Renal cortical epithelial cell (primary cell): ENCODE measurements at regions not wholly inside any gene's neighbourhood (a gene's known extent, or its start where the extent isn't known, plus 50 kb on each side); places are given as distances from the start of the nearest gene placed in this dataset.
A peak's percentile ranks its signal among the peaks of the same experiment; 100 is the strongest.
"Not testable (repeated sequence)": the region's sequence is repeated elsewhere in the genome, so short reads cannot be mapped to it uniquely, and the experiment has no call there.

Source experiments
- DNase-seq: peaks from one replicate; pipeline ENCODE4 v3.0.0-alpha.2; 2011; ENCODE audit warnings: low read depth

DNA sequence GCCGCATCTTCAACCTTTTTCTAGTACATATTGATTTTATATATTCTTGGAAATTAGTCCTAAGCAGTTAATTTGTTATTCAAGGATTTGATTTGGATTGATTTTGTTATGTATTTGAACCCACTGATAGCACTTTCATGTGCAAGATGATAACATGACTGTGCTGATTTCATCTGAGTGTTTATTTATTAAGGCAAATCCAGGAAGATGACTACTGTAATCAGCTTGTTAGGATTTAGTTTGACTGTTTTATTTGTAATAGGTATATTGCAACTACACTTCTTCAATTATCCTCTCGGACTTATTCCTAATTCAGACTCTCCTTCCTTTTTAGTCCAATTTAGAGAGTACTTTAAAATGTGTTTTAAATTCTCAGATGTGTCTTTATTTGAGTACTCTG is 75.1 kb upstream of the PRKG1 start:
- no peak for DNase-seq

- DNase-seq, result no peak
Observed at GRCh38 chr10:51000164-51000563, 74.1 kb upstream of the PRKG1 start.

- DNase-seq, result no peak
Observed at GRCh38 chr10:51000976-51001375, 73.3 kb upstream of the PRKG1 start.

DNA sequence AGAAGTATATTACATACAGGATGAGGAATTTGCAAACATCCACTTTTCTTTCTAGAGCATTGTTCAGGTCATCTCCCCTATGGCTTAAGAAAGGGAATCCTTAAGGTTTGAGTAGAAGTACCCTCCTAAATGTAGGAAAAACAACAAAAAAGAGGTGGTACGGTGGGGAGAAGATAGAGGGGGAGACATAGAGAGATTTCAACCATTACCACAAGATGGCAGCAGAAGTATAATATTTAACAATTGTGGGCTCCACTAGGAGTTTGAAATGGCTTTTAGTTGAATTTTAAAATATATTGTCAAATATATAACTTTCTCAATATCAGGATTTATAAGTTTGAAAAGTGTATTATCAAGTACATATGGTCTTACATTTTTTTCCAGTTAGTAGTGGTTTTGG is 72.7 kb upstream of the PRKG1 start:
- peak; percentile 6 for DNase-seq

DNA sequence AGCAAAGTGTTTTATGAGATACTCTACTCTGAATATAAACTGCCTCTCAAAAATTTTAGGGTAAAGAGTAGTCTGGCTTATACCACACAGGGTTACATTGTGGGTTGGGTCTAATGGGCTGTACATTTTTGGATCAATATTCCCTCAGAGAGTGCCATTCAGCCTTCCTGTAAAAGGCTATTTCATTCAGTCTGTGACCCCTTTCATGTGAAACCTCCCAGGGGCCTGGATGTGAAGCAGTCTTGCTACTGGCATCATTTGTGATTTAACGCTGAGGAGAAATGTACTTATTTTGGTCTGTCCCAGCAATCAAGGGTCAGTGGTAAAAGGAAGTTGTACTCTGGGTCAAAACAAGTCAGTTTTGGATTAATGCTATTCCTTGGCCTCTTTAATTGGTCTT is 71.8 kb upstream of the PRKG1 start:
- no peak for DNase-seq

DNA sequence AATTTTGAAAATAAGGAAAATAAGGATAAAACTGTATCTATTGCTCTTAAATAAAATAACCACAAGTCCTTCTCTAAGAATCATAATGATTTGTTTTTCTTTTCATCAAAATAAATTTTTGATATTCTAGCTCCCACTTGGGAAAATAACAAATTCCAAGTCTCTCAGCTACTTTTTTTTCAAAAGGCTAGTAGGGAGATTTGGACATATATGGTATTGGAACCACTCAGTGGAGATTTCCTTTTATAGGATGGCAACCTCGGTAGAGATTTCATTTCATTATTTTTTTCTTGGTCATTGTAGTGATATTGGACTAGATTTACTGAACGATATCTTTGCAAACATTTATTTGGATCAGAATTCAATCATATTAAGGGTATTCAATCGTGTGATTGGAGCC is 69.5 kb upstream of the PRKG1 start:
- DNase-seq, result no peak

- no peak for DNase-seq
Observed at GRCh38 chr10:51005551-51005950, 68.7 kb upstream of the PRKG1 start.

- DNase-seq, result no peak
Observed at GRCh38 chr10:51006686-51007085, 67.6 kb upstream of the PRKG1 start.

DNA sequence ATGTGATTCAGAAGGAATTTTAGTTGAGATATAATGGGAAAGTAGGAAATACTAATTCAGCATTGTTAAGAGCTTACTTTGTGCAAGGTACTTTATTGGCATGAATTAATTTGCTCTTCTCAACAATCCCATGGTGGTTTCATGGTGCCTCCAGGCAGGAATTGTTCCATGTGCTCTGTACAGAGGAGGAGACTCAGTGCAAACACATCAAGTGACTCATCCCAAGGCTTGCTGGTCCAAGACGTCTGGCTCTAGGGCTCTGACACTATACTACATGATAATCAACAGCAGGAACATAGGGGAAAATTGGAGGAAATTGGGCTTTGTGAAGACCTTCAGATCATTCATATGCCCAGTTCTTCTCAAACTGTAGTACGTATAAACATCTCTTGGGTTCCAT is 66.5 kb upstream of the PRKG1 start:
- DNase-seq, result peak; percentile 81

DNA sequence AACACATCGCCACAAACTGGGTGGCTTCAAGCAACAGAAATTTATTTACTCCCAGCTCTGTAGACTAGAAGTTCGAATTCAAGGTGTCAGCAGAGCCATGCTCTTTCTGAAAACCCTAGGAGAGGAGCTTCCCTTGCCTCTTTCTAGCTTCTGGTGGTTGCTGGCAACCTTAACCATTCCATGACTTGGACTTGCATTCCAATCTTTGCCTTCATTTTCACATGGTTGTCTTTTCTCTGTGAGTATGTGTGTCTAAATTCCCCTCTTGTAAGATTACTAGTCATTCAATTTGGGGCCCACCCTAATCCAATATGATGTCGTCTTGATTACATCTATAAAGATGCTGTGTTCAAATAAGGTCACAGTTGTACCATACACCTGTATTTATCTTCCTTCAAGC is 65.9 kb upstream of the PRKG1 start:
- DNase-seq, result no peak

DNA sequence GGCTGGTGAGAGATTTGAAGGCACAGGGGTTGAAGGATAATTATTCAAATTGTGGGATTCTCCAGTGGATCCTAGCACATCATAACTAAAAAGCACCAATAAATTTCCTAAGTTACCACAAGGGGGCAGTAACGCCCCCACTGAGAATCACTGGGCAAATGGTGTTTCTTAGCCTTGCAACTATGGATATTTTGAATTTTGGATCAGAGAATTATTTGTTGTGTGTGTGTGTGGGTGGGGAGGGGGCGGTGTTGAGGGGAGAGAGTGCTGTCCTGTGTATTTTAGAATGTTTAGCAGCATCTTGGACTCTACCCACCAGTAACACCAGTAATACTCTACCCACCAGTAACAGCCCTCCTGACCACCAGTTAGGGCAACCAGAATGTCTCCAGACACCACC is 63.3 kb upstream of the PRKG1 start:
- peak; percentile 27 for DNase-seq

DNA sequence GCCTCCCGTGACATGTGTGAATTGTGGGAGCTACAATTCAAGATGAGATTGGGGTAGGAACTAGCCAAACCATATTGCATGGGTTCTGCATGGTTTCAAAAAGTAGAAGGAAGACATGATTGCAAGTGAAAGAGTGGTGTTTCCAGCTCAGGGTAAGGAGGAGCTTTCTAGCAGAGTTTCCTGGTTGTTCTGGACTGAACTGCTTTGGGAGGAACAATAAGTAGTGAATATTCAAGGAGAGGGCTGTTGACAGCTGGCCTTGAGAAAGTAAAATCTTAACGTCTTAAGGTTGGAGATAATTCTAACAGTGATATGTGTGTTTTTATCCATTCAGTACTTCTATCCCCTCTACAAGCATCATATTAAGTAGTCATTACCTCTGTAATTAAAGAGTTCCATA is 62.2 kb upstream of the PRKG1 start:
- no peak for DNase-seq

DNA sequence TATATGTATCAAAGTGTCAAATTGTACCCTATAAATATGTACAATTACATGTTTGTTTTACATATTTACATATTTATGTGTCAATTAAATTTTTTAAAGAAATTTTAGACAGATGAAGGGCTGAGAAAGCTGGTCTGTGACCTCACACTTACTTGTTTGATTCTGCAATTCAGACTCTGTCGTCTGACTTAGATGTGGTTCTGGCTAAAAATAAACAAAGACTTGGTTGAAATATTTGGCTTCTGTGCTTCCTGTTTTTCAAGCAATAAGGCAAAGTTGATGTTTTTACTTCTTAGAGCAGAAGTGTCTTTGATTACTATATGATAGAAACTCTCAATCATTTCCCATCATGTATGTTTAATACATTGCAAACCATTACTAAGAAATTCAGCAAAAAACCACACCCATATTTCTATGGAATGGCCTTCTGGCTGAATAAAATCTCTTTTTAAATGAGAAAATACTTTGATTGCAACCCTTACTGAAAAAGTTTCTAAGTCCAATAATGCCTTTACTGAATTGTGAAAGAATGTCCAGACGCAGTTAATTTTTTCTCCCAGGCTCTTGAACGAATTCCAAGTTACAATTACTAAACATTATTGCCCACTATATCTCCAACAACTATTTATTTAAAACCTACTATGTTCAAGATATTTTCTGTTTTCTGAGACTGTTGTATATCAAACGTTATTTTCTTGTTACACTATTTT is 59.5 kb upstream of the PRKG1 start:
- no peak for DNase-seq

GRCh38 chr10:51015390-51015754 is 58.9 kb upstream of the PRKG1 start:
- not testable (repeated sequence) for DNase-seq

DNA sequence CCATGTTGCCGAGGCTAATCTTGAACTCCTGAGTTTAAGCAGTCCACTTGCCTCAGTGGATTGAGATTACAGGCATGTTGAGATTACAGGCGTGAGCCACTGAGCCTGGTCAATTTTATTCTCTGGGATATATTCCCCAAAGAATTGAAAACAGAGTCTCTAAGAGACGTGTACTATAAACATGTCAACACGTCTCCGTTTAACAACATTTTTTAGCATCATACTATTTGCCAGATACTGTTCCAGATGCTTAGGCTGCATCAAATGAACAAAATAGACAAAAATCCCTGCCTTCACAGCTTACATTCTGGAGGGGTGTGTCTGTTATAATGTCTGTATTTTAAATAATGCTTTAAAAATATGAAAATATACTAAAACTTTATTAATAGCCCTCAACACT is 54.1 kb upstream of the PRKG1 start:
- no peak for DNase-seq

GRCh38 chr10:51022933-51023585 is 51.2 kb upstream of the PRKG1 start:
- DNase-seq, result no peak

DNA sequence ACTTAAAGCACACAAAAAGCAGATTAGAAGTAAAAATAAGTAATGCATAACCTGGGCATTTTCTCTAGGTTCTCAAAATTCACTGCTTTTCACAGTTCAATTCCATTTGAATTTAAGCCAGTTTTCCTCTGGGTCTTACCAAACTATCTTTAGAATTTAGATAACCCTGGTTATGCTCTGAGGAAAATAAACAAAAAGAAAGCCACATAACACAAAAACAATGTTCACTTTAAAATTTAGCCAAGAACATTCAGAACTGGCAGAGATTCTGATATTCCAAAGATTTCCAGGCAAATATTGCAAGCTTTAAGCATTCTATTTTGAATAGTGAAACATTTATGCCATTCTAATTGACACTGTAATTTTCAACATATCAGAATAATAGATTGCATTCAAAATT is 50.7 kb upstream of the PRKG1 start:
- no peak for DNase-seq
